Left ventricle myocardium superior (tissue), 1 donor: ENCODE measurements at regions not wholly inside any gene's neighbourhood (a gene's known extent, or its start where the extent isn't known, plus 50 kb on each side); places are given as distances from the start of the nearest gene placed in this dataset.
A peak's percentile ranks its signal among the peaks of the same experiment; 100 is the strongest.
"Not testable (repeated sequence)": the region's sequence is repeated elsewhere in the genome, so short reads cannot be mapped to it uniquely, and the experiment has no call there.

Source experiments
- ATAC-seq: fragments of 200-7000 bp; cut with Tn5 transposase; one replicate; pipeline ENCODE4 v1.9.1; 2020; ENCODE audit warnings: mild to moderate bottlenecking, moderate library complexity
- DNase-seq: peaks from one replicate; pipeline ENCODE4 v3.0.0-alpha.2; 2020
- intact Hi-C: fragments of 100-400 bp; cut with micrococcal nuclease; formaldehyde crosslinking; loops from one replicate; pipeline ENCODE4 v1.11.0; 2022
- donor health status: DM: no; HTN: yes; CAD: no; lungs with severe emphysema.

- intact Hi-C loops, result no loop called here
- ATAC-seq (no peak), DNase-seq (no peak)
Observed at GRCh38 chr14:85150166-85150565, 379.8 kb upstream of the FLRT2 start.

- DNase-seq, result no peak
- intact Hi-C loops, result no loop called here
- ATAC-seq, result no peak
Observed at GRCh38 chr14:85154714-85155113, 375.2 kb upstream of the FLRT2 start.

GRCh38 chr14:85156319-85156718 lies 373.6 kb upstream of the FLRT2 start:
- ATAC-seq, result no peak
- intact Hi-C loops, result no loop called here
- DNase-seq, result no peak

- intact Hi-C loops, result no loop called here
- no peak for DNase-seq
- ATAC-seq, result no peak
Observed at GRCh38 chr14:85159726-85160125, 370.2 kb upstream of the FLRT2 start.

- DNase-seq (no peak), ATAC-seq (peak; percentile 46)
- intact Hi-C loops, result no loop called here
Observed at GRCh38 chr14:85165094-85165493, 364.9 kb upstream of the FLRT2 start.

- DNase-seq (no peak), ATAC-seq (no peak)
- intact Hi-C loops, result no loop called here
Observed at GRCh38 chr14:85169381-85169780, 360.6 kb upstream of the FLRT2 start.

GRCh38 chr14:85172290-85172689 lies 357.7 kb upstream of the FLRT2 start:
- DNase-seq (no peak), ATAC-seq (no peak)
- intact Hi-C loops, result no loop called here

- DNase-seq, result no peak
- ATAC-seq, result no peak
- intact Hi-C loops, result no loop called here
Observed at GRCh38 chr14:85172889-85173477, 357.0 kb upstream of the FLRT2 start.

GRCh38 chr14:85175556-85175955 lies 354.4 kb upstream of the FLRT2 start:
- DNase-seq, result no peak
- intact Hi-C loops, result no loop called here
- ATAC-seq, result no peak

GRCh38 chr14:85178864-85179263 lies 351.1 kb upstream of the FLRT2 start:
- ATAC-seq, result no peak
- intact Hi-C loops, result no loop called here
- DNase-seq, result no peak

GRCh38 chr14:85180876-85181275 lies 349.1 kb upstream of the FLRT2 start:
- intact Hi-C loops, result no loop called here
- ATAC-seq, result no peak
- no peak for DNase-seq

GRCh38 chr14:85182282-85182681 lies 347.7 kb upstream of the FLRT2 start:
- intact Hi-C loops, result no loop called here
- DNase-seq, result no peak
- ATAC-seq, result no peak

- intact Hi-C loops, result no loop called here
- DNase-seq, result no peak
- no peak for ATAC-seq
Observed at GRCh38 chr14:85186082-85186481, 343.9 kb upstream of the FLRT2 start.

GRCh38 chr14:85187521-85187920 lies 342.4 kb upstream of the FLRT2 start:
- DNase-seq (no peak), ATAC-seq (no peak)
- intact Hi-C loops, result no loop called here

GRCh38 chr14:85188836-85189235 lies 341.1 kb upstream of the FLRT2 start:
- intact Hi-C loops, result no loop called here
- ATAC-seq (no peak), DNase-seq (no peak)

GRCh38 chr14:85189253-85189652 lies 340.7 kb upstream of the FLRT2 start:
- intact Hi-C loops, DNase-seq, ATAC-seq: not testable (repeated sequence)

- DNase-seq (no peak), ATAC-seq (no peak)
- intact Hi-C loops, result no loop called here
Observed at GRCh38 chr14:85190251-85190650, 339.7 kb upstream of the FLRT2 start.

GRCh38 chr14:85191986-85192385 lies 338.0 kb upstream of the FLRT2 start:
- DNase-seq (no peak), ATAC-seq (no peak)
- intact Hi-C loops, result no loop called here

- ATAC-seq (no peak), DNase-seq (no peak)
- intact Hi-C loops, result no loop called here
Observed at GRCh38 chr14:85195872-85196477, 334.0 kb upstream of the FLRT2 start.

- DNase-seq (no peak), ATAC-seq (no peak)
- intact Hi-C loops, result no loop called here
Observed at GRCh38 chr14:85198001-85198400, 331.9 kb upstream of the FLRT2 start.

GRCh38 chr14:85205875-85206274 lies 324.1 kb upstream of the FLRT2 start:
- ATAC-seq (no peak), DNase-seq (no peak)
- intact Hi-C loops, result no loop called here

GRCh38 chr14:85214471-85214870 lies 315.5 kb upstream of the FLRT2 start:
- intact Hi-C loops, result no loop called here
- no peak for DNase-seq

More at GRCh38 chr14:85214471-85214870, 315.5 kb upstream of the FLRT2 start:
- no peak for ATAC-seq
